Cardiac fibroblast (primary cell): ENCODE measurements at regions not wholly inside any gene's neighbourhood (a gene's known extent, or its start where the extent isn't known, plus 50 kb on each side); places are given as distances from the start of the nearest gene placed in this dataset.

Source experiments
- DNase-seq, 2 donors: peaks; one replicate each; pipeline versions ENCODE4 v3.0.0 to v3.0.0-alpha.2; 2010; ENCODE audit warnings: low read depth in 2 of 2
- H3K4me3 ChIP-seq, 2 donors: replicated peaks in 1 of 2; 1 replicate in 1 of 2; 2 replicates in 1 of 2; pipeline ENCODE4 v1.5.1; 2011; ENCODE audit warnings: low read depth in 2 of 2, low read length in 2 of 2, mild to moderate bottlenecking in 2 of 2, moderate library complexity in 1 of 2
- CTCF ChIP-seq: IDR thresholded peaks from one replicate; pipeline ENCODE4 v1.5.1; 2011; ENCODE audit warnings: low read depth, mild to moderate bottlenecking, low read length, inconsistent platforms

GRCh38 chr3:110727056-110727455 is 344.6 kb upstream of the NECTIN3 start:
- no peak for DNase-seq
- no peak overlapping the region for H3K4me3 ChIP-seq
- no peak for TF ChIP-seq CTCF

- H3K4me3 ChIP-seq, result no peak overlapping the region
- no peak for TF ChIP-seq CTCF
- DNase-seq, result peak; percentile 12 to 41
Measured at GRCh38 chr3:110731148-110731547, 340.5 kb upstream of the NECTIN3 start.

DNA sequence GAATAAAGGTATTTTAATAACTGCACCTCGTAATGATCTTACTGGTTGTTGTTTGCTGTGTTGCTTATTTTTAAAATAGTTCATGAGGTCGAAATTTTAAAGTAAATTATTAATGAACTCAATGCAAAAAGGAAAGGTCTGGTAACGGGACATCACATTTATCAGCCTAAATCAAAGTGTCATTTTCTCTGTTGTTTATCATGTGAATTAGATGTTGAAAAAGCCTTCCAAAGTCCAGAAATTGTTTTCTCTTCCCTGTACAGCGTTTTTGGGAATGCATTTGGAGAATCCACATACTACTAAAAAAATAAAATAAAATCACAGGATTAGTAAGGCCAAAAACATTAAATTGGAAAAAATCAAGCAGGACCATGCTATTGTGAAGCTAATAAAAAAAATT is 339.2 kb upstream of the NECTIN3 start:
- no peak for DNase-seq
- TF ChIP-seq CTCF, result no peak
- H3K4me3 ChIP-seq, result no peak overlapping the region

DNA sequence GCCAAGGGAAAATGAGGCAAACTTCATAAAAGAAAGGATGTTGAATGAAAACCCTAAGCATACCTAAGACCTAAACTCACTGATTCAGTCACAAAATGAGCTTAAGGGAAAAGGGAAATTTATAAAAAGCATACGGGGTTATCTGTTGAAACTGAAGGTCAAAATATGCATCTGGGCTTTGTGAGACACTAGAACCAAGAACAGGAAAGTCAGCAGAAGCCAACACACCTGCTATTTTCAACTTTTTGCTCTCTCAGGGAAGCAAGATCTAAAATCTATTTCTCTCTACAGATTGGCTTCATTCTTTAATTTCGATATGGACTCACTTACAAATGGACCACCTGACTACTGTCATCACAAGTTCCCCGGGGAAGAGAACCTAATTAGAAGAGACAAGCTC is 338.6 kb upstream of the NECTIN3 start:
- TF ChIP-seq CTCF, result no peak
- no peak for DNase-seq

GRCh38 chr3:110734524-110734923 is 337.1 kb upstream of the NECTIN3 start:
- no peak for TF ChIP-seq CTCF
- DNase-seq, result no peak
- no peak overlapping the region for H3K4me3 ChIP-seq

More for the DNA sequence above, 338.6 kb upstream of the NECTIN3 start:
- H3K4me3 ChIP-seq, result no peak overlapping the region

- TF ChIP-seq CTCF, result no peak
- no peak overlapping the region for H3K4me3 ChIP-seq
- no peak for DNase-seq
Measured at GRCh38 chr3:110736332-110736731, 335.3 kb upstream of the NECTIN3 start.

DNA sequence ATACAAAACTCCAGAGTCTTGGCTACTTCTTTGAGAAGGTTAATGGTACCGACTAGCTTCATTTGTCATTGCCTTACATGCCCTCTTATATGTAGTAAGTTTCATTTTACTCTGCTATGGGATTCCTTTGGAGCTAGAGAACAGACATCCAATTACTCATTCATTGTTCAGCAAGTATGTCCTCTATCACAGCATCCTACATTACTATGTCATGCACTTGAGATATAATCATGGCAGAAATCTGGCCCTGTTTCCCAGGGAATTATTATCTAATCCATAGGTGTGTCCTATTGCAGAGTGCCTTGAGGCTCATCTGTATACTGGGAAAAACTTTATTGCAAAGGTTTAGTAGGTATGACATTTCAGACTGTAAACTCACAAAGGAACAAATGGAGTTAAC is 333.1 kb upstream of the NECTIN3 start:
- DNase-seq, result peak; percentile 3 to 38
- no peak for TF ChIP-seq CTCF
- H3K4me3 ChIP-seq, result no peak overlapping the region
